Trophoblast cell (in vitro differentiated cells and primary cell): ENCODE measurements at regions not wholly inside any gene's neighbourhood (a gene's known extent, or its start where the extent isn't known, plus 50 kb on each side); places are given as distances from the start of the nearest gene placed in this dataset.

Experiments used
- DNase-seq, 2 donors: peaks; one replicate each; pipeline ENCODE4 v3.0.0-alpha.2; 2016
- H2AFZ ChIP-seq: 2 replicates; pipeline ENCODE4 v1.6.1; 2013; ENCODE audit warnings: low read length, moderate library complexity, mild to moderate bottlenecking; ENCODE audit not compliant: insufficient read depth, poor library complexity
- H2AK5ac ChIP-seq: 2 replicates; pipeline ENCODE4 v1.6.1; 2013; ENCODE audit warnings: mild to moderate bottlenecking, low read length
- H2BK120ac ChIP-seq: 2 replicates; pipeline ENCODE4 v1.6.1; 2013; ENCODE audit warnings: low read length, mild to moderate bottlenecking, moderate library complexity; ENCODE audit not compliant: insufficient read depth, poor library complexity
- H2BK12ac ChIP-seq: 2 replicates; pipeline ENCODE4 v1.6.1; 2013; ENCODE audit warnings: mild to moderate bottlenecking, low read length, moderate library complexity
- H2BK5ac ChIP-seq: 2 replicates; pipeline ENCODE4 v1.6.1; 2013; ENCODE audit warnings: low read length, low read depth, moderate library complexity, mild to moderate bottlenecking; ENCODE audit not compliant: poor library complexity
- H3K14ac ChIP-seq: 2 replicates; pipeline ENCODE4 v1.6.1; 2013; ENCODE audit warnings: mild to moderate bottlenecking, low read length
- H3K18ac ChIP-seq: 2 replicates; pipeline ENCODE4 v1.6.1; 2013; ENCODE audit warnings: mild to moderate bottlenecking, low read length
- H3K23ac ChIP-seq: 2 replicates; pipeline ENCODE4 v1.6.1; 2013; ENCODE audit warnings: low read length
- H3K27ac ChIP-seq: 2 replicates; pipeline ENCODE4 v1.5.1; 2013; ENCODE audit warnings: low read depth, mild to moderate bottlenecking, inconsistent platforms, low read length, moderate library complexity
- H3K27me3 ChIP-seq: 2 replicates; pipeline ENCODE4 v1.6.1; 2013; ENCODE audit warnings: inconsistent platforms, mild to moderate bottlenecking, low read length, moderate library complexity; ENCODE audit not compliant: insufficient read depth
- H3K36me3 ChIP-seq, 2 experiments: 1 replicate in 1 of 2; 2 replicates in 1 of 2; pipeline ENCODE4 v1.6.1; 2013; ENCODE audit warnings: low read length in 2 of 2, mild to moderate bottlenecking in 2 of 2, moderate library complexity in 1 of 2; ENCODE audit not compliant: insufficient read depth in 2 of 2, control insufficient read depth in 1 of 2
- H3K4ac ChIP-seq: 2 replicates; pipeline ENCODE4 v1.6.1; 2013; ENCODE audit warnings: low read depth, mild to moderate bottlenecking, low read length, moderate library complexity
- H3K4me1 ChIP-seq, 2 experiments: 1 replicate in 1 of 2; 2 replicates in 1 of 2; pipeline ENCODE4 v1.6.1; 2013; ENCODE audit warnings: low read length in 2 of 2, mild to moderate bottlenecking in 2 of 2, moderate library complexity in 1 of 2; ENCODE audit not compliant: insufficient read depth in 2 of 2, control insufficient read depth in 1 of 2
- H3K4me2 ChIP-seq: 2 replicates; pipeline ENCODE4 v1.6.1; 2013; ENCODE audit warnings: inconsistent platforms, mild to moderate bottlenecking, low read length, moderate library complexity
- H3K4me3 ChIP-seq: 2 replicates; pipeline ENCODE4 v1.5.1; 2013; ENCODE audit warnings: mild to moderate bottlenecking, low read depth, low read length, inconsistent platforms
- H3K79me1 ChIP-seq: one replicate; pipeline ENCODE4 v1.6.1; 2013; ENCODE audit warnings: low read length
- H3K79me2 ChIP-seq: 2 replicates; pipeline ENCODE4 v1.6.1; 2013; ENCODE audit warnings: low read length, mild to moderate bottlenecking; ENCODE audit not compliant: control insufficient read depth, insufficient read depth, poor library complexity
- H3K9ac ChIP-seq: 2 replicates; pipeline ENCODE4 v1.6.1; 2013; ENCODE audit warnings: mild to moderate bottlenecking, low read length
- H3K9me3 ChIP-seq: 2 replicates; pipeline ENCODE4 v1.6.1; 2013; ENCODE audit warnings: low read depth, mild to moderate bottlenecking, control low read depth, inconsistent platforms, low read length; ENCODE audit not compliant: insufficient read depth
- H4K12ac ChIP-seq: 2 replicates; pipeline ENCODE4 v1.6.1; 2013; ENCODE audit warnings: low read depth, mild to moderate bottlenecking, low read length, moderate library complexity
- H4K8ac ChIP-seq: 2 replicates; pipeline ENCODE4 v1.6.1; 2013; ENCODE audit warnings: low read depth, mild to moderate bottlenecking, low read length, moderate library complexity
- H4K91ac ChIP-seq: one replicate; pipeline ENCODE4 v1.6.1; 2013; ENCODE audit warnings: low read depth, mild to moderate bottlenecking, low read length, moderate library complexity
- WGBS: extraction: QIAGEN DNeasy Blood & Tissue Kit; methylation state at CpG from one replicate; pipeline ENCODE4 v1.1.7; 2013; ENCODE audit warnings: missing lambda C conversion rate; ENCODE audit not compliant: insufficient read length, insufficient coverage; ENCODE audit errors: extremely low coverage; 5-methylcytosine and 5-hydroxymethylcytosine counted together

DNA sequence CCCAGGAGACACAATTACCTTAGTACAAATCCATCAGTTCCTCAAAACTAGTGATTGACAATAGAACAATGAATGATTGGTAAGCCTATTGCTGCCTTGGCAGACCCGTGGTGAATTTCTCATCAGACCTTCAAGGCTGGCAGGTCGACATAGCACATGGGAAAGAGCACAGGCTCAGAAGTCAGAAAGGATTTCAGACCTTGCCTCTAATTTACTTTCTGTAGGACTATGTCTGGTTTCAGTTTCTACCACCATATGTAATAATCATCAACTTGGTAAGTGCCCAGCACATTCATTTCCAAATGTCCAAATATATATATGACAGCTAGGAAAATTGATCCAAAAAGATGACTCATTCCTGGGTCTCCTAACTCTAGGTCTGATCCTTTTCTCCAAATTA, 62.5 kb upstream of the GRHL3 start:
- no peaks in the 10 kb centered on the region for H3K36me3 ChIP-seq
- no peaks in the 10 kb centered on the region for H3K4me1 ChIP-seq
- H3K79me2 ChIP-seq = no peaks in the 10 kb centered on the region
- no peak overlapping the region for H2AK5ac ChIP-seq
- H3K4me2 ChIP-seq = no peak overlapping the region
- H2BK12ac ChIP-seq = no peak overlapping the region
- H3K18ac ChIP-seq = no peak overlapping the region
- WGBS = no CpG with 5 or more reads among the region's 2 CpGs
- no peak overlapping the region for H4K12ac ChIP-seq
- H4K8ac ChIP-seq = no peak overlapping the region
- H2BK120ac ChIP-seq = no peak overlapping the region
- no peak overlapping the region for H3K4ac ChIP-seq
- H2AFZ ChIP-seq = no peak overlapping the region
- no peaks in the 10 kb centered on the region for H3K79me1 ChIP-seq
- no peak for DNase-seq
- H3K9me3 ChIP-seq = no peaks in the 10 kb centered on the region
- H3K4me3 ChIP-seq = no peak overlapping the region
- no peak overlapping the region for H2BK5ac ChIP-seq
- no peak overlapping the region for H4K91ac ChIP-seq
- no peak overlapping the region for H3K23ac ChIP-seq
- no peak overlapping the region for H3K14ac ChIP-seq
- no peak overlapping the region for H3K9ac ChIP-seq
- H3K27ac ChIP-seq = no peak overlapping the region
- H3K27me3 ChIP-seq = no peaks in the 10 kb centered on the region

DNA sequence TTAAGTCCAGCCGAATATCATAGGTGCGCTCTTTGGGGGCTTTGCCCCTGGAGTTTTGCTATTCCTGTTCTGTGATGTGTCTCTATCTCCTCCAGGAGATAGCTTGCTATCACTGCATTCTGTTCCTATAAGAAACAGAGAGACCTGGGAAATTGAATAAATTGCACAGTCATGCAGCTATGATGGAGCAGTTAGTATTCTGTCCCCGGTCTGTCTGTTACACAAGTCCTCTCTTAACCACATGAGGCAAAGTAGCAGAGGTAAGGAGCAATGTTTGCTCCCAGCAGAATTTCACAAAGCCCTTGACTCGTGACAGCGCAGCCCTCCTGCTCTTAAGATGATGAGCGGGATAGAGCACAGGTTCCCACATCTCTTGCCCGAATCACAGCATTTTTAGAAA, 63.9 kb upstream of the GRHL3 start:
- Histone ChIP-seq H2BK120ac (no peak overlapping the region), H3K36me3 (no peaks in the 10 kb centered on the region), H3K27me3 (no peaks in the 10 kb centered on the region), H3K9me3 (no peaks in the 10 kb centered on the region), H3K18ac (no peak overlapping the region), H2BK5ac (no peak overlapping the region), H3K4me3 (no peak overlapping the region), H3K23ac (no peak overlapping the region), H3K79me1 (no peaks in the 10 kb centered on the region), H3K4me1 (no peaks in the 10 kb centered on the region), H3K4me2 (no peak overlapping the region), H4K8ac (no peak overlapping the region), H4K91ac (no peak overlapping the region), H3K9ac (no peak overlapping the region), H3K27ac (no peak overlapping the region), H2AK5ac (no peak overlapping the region), H3K79me2 (no peaks in the 10 kb centered on the region), H3K14ac (no peak overlapping the region), H4K12ac (no peak overlapping the region), H2AFZ (no peak overlapping the region), H2BK12ac (no peak overlapping the region), H3K4ac (no peak overlapping the region)
- no peak for DNase-seq
- no CpG with 5 or more reads among the region's 7 CpGs for WGBS

DNA sequence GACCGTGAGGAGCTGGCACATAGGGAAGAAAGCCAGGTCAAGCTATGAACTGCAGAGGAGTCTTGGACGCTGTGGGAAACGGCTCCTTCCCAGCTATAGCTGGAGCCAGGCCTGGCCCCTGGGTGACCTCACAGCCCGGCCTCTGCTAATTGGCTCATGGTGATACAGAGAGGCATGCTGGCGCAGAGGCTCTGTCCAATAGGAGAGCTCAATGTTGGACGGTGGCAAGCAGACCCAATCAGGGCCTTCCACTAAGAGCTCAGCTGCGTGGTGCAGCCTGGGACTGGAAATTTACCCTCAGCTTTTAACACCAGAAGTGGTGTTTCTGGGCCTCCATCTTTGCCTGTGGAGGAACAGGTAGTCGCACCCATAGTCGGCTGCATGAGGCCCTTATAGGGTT, 64.4 kb upstream of the GRHL3 start:
- Histone ChIP-seq H4K91ac (no peak overlapping the region), H2BK120ac (no peak overlapping the region), H3K4me3 (no peak overlapping the region), H2AFZ (no peak overlapping the region), H3K4me2 (no peak overlapping the region), H4K8ac (no peak overlapping the region), H3K23ac (no peak overlapping the region), H2BK12ac (no peak overlapping the region), H3K79me2 (no peaks in the 10 kb centered on the region), H3K9me3 (no peaks in the 10 kb centered on the region), H2BK5ac (no peak overlapping the region), H4K12ac (no peak overlapping the region), H3K27ac (no peak overlapping the region), H3K36me3 (no peaks in the 10 kb centered on the region), H3K18ac (no peak overlapping the region), H3K27me3 (no peaks in the 10 kb centered on the region), H2AK5ac (no peak overlapping the region), H3K4ac (no peak overlapping the region), H3K4me1 (no peaks in the 10 kb centered on the region), H3K9ac (no peak overlapping the region), H3K14ac (no peak overlapping the region), H3K79me1 (no peaks in the 10 kb centered on the region)
- DNase-seq = no peak
- no CpG with 5 or more reads among the region's 9 CpGs for WGBS

DNA sequence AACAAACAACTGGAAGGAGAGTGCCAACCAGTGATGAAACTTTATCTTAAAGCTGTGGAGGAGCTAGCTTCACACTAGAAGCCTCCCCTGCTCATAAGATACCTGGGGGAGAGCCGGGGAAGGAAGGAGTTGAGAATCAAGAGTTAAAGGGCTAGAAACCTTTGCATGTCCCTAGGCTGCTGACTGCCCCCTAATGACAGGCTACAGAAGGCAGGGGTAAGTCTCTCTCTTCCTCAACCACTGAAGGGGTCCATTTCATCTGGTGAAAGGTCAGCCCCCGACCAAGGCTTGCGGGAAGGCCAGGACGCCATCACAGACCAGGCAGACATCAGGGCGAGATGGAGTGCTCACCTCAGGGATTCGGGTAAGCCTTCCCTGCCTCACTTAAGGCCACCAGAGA, 65.6 kb upstream of the GRHL3 start:
- Histone ChIP-seq H3K27ac (no peak overlapping the region), H3K79me1 (no peaks in the 10 kb centered on the region), H2AK5ac (no peak overlapping the region), H2BK12ac (no peak overlapping the region), H3K9ac (no peak overlapping the region), H3K4me3 (no peak overlapping the region), H3K4me2 (no peak overlapping the region), H4K91ac (no peak overlapping the region), H3K36me3 (no peaks in the 10 kb centered on the region), H2BK120ac (no peak overlapping the region), H3K18ac (no peak overlapping the region), H3K14ac (no peak overlapping the region), H3K9me3 (no peaks in the 10 kb centered on the region), H3K27me3 (no peaks in the 10 kb centered on the region), H3K23ac (no peak overlapping the region), H4K12ac (no peak overlapping the region), H3K4me1 (no peaks in the 10 kb centered on the region), H3K4ac (no peak overlapping the region), H4K8ac (no peak overlapping the region), H2BK5ac (no peak overlapping the region), H3K79me2 (no peaks in the 10 kb centered on the region), H2AFZ (no peak overlapping the region)
- no peak for DNase-seq
- WGBS = no CpG with 5 or more reads among the region's 6 CpGs
